ENCODE measurements at regions not wholly inside any gene's neighbourhood (a gene's known extent, or its start where the extent isn't known, plus 50 kb on each side); places are given as distances from the start of the nearest gene placed in this dataset.

DNA sequence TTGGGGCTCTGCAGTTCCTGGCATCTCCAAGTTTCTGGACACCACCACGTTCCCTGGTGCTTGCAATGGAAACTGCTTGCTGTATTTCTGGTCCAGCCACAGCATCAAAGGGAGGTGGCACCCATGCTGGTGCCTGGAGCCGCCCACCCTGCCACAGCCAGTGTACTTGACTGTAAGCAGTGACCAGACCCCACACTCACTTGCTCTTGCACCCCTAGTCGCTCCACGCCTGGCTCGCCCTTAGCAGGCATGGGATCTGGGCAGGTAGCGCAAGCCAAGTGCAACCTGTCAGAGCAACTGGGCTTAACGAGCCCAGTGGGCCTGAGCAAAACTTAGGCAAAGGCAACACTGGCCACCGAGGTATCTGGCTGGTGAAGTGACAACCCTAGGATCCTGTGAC is 648.2 kb upstream of the PCDH9 start:
- DNase-seq = no peak

DNA sequence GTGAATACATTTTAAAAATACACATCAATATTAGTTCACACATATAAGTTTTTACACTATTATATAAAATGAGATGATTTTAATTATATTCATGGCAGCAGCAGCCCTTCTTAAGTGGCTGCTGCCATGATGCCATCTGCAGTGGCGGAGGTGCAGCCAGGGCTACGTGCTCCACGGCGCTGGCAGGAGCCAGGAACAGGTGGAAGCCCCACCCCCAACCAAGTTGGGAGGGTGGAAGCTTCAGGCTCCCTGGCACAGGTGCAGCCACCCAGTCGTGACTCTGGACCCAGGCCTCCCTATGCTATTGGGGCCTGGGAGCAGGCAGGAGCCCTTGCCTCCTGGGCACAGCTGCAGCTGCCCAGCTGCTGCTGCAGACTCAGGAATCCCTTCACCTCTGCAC is 646.9 kb upstream of the PCDH9 start:
- no peak for DNase-seq

DNA sequence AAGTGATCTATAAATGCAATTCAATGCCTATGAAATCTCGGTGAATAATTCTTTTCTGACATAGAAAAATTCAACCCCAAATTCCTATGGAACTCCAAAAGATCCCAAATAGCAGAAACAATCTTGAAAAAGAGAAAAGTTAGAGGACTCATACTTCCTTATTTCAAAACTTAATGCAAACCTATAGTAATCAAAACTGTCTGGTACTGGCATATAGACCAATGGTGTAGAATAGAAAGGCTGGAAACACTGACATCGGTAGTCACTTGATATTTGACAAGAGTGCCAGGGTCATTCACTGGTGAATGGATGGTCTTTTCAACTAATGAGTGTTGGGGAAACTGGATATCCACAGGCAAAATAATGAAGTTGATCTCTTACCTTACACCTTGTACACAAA is 637.1 kb upstream of the PCDH9 start:
- no peak for DNase-seq

DNA sequence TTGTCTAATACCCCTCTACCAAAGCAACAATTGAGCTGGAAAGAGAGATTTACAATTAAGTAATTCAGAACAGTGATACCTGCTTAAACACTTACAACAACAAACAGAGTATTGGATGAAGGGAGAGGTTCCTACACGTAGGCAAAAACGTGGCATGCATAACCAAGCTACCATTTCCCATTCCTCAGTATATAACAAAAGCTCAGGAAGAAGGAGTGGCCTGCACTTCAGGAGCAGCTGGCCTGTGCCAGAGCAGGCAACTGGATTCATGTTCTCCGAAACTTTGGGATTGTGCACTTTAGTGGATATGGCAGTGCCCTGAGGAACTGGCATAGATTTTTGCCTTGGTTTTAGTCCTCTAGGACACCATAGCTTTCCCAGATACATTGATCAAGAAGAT is 630.2 kb upstream of the PCDH9 start:
- no peak for DNase-seq

DNA sequence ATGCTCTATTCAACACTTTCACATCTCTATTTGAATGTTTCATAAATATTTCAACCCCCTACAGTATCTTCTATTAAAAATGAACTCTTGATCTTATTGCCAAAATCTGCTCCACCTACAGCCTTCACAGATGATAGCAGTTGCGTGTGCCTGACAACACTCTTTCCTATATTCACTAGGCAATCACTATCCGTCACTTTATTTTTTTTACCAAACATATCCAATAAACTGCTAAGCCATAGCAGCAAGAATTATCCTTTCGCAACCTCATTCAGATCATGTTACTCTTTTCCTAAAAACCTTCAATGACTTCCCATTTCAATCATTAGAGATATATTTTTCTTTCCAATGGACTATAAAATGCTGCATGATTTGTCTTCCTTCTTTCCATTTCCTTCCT is 629.8 kb upstream of the PCDH9 start:
- no peak for DNase-seq

DNA sequence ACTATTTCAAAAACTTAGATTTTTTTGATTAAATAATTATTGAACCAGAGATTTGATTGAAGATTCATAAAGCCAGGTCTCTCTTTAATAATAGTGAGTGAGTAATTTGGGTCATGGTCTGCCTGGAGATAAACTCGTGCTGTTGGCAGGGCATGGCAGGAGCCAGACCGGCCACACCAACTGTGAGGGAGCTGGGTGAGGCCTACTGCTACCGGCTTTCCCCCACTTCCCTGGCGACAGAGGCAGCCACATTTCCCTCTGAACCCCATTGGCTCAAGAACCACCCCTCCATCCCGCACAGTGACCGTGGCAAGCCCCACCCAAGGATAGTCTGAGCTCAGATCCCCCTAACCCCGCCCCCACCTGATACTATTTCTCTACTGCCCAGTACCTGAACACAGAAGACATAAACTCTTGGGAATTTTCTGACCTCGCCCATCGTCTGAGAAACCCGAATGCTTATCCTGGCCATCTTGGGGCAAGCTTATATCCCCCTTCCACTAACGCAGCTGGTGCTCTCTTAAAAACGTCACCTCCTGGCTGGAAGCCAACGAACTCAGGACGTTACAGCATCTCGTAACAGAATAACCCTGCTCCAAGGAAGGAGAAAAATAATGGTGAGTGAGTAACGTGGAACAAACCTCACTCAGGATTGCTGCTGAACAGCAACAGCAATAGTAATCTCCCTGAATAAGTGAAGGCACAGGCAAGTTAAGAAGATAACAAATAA is 627.6 kb upstream of the PCDH9 start:
- DNase-seq = no peak

DNA sequence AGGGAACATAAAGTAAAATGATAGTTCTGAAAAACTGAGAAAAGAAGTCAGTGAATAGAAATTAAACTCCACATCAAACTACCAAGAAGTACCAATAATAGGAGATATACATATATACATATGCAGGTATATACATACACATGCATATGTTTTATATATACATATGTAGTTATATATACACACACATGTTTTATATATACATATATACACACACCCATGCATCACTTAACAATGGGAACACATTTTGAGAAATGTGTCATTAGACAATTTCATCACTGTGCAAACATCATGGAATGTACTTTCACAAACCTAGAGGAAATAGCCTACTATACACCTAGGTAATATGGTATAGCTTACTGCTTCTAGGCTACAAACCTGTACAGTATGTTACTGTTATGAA is 626.8 kb upstream of the PCDH9 start:
- DNase-seq = no peak

DNA sequence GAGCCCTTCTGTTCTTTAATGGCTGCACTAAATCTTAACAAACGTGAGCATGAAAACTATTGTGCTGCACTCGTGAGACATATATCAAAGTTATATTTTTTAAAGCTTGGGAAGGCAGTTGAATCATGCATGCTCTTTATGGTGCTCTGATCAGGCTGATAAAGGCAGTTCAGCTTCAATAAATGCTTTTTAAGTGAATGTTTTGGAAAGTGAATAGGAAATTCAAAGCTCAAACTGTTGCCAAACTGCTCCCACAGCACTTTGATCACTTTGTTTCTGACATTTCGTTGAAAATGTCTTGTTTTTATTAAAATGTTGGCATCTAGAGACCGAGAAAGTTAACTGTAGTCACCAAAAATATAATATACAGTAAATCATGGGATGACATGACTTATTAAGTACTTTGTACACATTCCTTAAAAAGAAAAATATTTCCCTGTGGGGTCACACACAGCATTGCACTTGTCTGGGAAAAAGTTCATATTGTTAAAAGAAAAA is 625.7 kb upstream of the PCDH9 start:
- DNase-seq = no peak

DNA sequence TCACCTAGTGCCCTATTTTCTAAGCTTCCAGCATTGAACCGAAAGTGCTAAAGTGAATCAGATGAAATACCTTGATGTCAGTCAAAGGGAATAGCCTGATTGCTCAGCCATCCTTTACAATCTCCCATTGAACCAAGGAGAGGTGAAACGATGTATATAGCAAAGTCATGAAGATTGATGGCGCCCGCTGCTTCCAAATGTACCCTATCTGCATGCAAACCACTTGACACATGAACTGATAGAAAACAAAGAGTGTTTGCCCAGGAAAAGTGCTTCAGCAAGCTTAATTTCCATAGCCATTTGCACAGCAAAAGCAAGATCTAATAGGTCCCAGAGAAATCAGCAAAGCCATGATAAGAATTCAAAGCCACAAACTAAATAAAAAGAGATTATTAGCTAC is 624.9 kb upstream of the PCDH9 start:
- DNase-seq = no peak

DNA sequence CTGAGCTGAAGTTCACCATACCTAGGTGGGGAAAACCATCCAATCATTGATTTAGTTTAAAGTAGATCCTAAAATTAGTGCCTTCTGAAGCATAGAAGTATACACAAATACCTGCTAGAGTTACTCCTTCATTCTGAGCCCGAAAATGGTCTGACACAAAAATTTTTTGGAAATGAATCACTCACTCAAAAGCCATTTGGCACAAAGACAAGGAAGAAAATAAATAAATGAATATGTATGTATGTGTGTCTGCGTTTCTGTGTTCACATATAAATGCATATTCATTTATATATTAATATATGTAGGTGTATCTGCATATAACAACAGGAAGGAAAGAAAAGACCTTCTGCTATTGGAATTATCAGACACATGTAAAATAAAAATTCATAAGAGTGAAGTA is 614.4 kb upstream of the PCDH9 start:
- DNase-seq = no peak

DNA sequence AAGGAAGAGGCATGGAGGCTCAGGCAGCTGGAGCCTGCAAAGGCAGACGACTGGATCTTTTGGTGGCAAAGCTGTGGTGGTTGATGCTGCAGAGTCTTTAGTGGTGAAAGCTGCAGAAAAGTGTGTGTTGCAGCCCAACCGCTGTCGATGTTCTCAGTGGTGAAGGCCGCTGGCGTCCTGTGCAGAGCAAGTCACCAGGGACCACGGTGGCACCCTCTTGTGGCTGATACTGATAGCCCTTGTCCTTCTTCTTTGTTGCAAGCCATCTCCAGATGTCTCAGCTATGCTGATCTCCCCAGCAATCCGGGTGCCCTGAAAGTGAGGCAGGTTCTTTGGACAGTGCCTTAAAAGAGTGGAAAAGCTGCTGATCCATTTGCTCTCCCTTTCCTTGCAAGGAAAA is 610.9 kb upstream of the PCDH9 start:
- DNase-seq = no peak

DNA sequence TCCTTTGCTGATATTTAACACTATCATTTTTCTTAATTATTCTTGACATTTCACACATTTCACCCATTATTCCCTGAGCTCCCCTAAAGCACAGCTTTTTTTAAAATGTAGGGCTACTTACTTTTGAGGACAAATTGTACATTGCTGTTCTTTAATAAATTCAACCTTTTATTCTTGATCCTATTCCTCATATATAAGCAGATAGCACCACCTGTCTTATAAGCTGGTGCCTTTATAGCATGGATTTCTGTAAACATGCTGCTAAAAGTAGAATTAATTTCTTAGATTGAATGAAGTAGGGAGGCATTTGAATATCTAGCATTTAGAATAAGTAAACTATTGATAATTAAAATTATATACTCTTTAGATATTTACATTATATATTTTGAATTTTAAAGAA is 603.4 kb upstream of the PCDH9 start:
- no peak for DNase-seq

DNA sequence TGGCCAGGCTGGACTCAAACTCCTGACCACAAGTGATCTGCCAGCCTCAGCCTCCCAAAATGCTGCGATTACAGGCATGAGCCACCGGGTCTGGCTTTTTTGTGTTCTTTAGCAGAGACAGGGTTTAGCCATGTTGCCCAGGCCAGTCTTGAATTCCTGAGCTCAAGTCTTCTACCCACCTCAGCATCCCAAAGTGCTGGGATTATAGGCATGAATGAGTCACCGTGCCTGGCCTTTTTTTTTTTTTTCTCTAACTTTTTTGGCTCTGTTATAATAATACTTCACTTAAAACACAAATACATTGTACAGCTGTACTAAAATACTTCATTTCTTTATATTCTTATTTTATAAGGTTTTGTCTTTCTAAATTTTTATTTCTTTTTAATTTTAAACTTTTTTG is 599.5 kb upstream of the PCDH9 start:
- no peak for DNase-seq

DNA sequence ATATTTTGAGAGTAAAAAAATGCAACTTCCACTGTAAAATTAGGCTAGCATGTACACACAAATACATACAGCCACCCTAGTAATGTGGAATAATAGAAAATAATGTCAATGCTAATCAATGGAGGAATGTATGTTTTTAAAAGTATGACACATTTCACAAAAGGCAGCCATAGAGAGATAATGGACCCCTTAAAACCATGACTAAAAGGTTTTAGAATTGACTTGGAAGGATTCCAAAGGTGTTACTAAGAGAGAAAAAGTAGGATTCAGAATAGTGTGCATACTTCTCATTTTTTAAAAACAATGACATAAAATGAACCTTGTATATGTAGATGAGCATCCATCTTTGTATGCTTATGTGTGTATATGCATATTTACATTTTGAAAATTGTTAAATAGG is 597.9 kb upstream of the PCDH9 start:
- no peak for DNase-seq

DNA sequence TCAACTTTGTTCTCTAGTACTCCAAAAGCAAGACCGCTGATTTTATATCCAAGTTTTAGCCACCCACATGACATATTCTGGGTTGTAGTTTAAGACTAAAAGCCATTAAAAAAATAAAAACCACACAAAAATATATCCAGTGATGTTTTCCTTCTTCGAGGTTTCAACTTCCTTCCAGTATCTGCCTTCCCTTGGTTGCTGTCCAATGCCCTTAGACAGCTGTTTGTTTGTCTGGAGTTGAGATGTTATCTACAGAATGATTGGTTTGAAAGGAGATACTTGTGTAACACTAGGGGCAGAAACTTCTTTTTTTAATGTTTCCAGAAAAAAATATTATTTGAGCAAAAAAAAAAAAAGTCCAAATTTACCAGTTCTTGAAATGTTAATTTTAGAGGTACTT is 591.5 kb upstream of the PCDH9 start:
- DNase-seq = no peak

DNA sequence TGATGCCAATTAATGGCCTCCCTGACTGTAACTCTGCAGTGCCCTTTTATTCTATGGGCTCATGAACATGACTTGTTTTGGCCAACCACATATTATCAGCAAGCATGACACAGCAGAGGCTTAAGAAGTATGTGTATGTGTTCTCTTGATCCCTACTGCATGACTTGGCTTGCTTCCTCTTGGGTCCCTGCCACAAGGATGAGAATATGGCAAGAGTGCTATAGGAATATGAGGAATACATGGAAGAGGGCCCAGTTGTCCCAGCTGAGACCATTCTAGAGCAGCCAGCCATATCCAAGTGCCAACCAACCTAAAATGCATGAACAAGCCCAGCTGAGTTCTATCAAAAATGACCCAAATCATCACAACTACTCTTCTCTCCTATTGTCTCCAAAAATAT is 576.7 kb upstream of the PCDH9 start:
- no peak for DNase-seq

DNA sequence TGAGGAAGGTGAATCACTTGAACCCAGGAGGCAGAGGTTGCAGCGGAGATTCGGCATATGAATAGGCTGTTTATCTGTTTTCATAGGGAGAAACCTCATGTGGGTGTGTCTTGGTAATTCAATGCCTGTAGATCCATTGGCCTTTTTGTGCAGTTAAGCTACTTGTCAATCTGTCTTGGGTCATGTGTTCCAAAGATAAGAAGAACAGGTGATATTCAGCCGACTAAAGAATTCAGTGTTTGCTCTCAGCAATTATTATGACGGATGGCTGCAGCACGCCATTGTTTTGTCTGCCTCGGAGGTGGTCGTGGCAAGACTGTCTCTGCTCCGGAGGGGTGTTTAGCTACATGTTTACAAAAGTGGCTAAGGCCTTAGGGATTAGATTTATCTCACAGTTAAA is 573.0 kb upstream of the PCDH9 start:
- DNase-seq = no peak

DNA sequence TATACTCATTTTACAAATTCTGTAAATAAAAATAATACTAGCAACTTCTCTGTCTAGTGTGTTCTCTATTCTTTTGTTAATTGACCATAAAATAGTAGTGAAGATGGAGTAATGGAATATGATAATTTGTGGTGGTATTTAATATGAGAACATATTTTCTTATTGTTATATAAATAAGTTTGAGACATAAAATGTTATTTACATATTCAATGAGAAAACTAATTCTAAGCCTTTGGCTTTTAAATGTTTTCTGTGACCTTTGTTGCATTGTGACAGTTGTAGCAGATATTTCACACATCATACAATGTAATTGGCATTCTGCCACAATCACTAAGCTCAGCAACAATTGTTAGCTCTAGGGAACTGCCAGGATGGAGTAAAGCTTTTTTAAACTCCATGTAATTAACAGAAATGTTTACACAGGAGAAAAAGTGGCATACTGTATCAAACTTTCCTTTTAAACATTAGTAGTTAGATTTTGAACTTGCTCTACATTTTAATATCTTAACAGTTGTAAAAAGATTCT is 562.1 kb upstream of the PCDH9 start:
- no peak for DNase-seq

DNA sequence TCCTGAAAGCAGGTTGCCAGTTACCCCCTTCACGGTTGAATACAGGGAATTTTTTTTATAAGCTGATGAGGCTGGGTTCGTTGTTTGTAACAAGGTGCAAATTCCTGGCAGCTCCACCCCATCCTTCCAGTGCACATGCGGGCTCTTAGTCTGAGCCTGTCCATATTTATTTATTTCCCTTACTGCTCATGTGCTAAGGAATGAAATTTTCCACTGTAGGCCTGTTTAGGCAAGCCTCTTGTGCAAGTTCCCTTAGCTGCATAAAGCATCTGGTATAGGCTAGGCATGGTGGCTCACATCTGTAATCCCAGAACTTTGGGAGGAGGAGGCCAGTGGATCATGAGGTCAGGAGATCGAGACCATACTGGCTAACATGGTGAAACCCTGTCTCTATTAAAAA is 560.9 kb upstream of the PCDH9 start:
- DNase-seq = no peak

DNA sequence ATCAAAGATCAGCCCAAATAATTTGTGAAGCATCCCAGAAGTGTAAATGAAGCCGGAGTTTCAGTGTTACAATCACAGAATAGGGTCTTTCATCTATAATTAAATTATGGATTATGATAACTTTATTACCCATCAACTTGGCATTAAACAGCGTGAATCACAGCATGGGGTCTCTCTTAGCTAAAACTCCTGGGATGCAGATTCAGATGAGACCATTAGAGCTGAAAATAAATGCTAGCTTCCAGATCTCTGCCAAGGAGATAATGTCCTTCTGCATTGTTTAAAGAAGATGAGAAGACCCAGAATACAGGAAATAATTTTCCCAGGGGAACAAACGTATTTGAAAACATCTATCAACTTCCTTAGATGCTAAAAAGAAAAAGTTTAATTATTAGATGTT is 546.0 kb upstream of the PCDH9 start:
- no peak for DNase-seq

DNA sequence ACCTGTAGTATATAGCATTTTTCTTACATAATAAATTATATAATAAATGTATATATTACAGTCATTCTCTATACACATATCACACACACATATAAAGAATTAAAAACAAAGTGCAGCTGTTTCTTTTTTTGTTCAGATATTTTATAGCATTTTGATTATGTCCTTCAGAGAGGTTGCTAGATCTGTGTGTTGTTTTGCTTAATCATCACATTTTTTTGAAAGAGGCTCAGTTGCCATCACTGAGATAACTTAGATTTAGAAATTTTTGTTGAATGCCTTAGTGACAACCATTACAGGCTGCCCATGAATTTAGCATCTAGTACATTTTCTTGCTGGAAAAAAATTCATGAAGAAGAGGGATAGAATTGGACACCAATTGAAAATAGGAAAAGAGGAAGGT is 545.2 kb upstream of the PCDH9 start:
- no peak for DNase-seq

DNA sequence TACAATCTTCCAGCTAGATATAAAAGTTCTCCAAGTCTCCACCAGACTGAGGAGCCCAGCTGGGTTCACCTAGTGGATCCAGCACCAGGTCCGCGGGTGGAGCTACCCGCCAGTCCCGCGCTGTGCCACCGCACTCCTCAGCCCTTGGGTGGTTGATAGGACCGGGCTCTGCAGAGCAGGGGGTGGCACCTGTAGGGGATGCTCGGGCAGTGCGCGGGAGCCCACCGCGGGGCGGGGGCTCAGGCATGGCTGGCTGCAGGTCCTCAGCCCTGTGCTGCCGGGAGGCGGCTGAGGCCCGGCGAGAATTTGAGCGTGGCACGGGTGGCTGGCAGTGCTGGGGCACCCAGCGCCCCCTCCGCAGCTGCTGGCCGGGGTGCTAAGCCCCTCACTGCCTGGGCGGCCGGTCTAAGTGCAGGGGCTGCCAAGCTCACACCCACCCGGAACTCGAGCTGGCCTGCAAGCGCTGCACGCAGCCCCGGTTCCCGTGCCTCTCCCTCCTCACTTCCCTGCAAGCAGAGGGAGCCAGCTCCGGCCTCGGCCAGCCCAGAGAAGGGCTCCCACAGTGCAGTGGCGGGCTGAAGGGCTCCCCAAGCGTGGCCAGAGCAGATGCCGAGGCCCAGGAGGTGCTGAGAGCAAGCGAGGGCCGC is 542.8 kb upstream of the PCDH9 start:
- DNase-seq = no peak

DNA sequence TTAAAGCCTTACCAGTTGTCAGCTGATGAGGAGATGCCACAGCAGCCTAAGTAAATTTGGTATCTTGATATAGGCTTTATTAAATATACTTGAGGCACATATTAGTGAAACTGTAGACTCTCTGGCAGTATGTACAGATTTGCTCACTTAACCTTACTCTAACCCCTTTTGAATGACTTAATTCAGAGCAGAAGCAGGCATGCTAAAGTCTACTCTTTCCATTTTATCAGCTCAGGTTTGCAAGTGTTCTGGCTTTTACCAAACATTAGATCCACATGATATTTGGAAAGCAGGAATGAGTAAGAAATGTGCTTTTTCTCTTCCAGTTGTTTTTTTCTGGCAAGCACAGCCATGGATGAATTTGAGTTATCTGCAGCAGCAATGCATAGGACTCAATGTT is 541.0 kb upstream of the PCDH9 start:
- no peak for DNase-seq

DNA sequence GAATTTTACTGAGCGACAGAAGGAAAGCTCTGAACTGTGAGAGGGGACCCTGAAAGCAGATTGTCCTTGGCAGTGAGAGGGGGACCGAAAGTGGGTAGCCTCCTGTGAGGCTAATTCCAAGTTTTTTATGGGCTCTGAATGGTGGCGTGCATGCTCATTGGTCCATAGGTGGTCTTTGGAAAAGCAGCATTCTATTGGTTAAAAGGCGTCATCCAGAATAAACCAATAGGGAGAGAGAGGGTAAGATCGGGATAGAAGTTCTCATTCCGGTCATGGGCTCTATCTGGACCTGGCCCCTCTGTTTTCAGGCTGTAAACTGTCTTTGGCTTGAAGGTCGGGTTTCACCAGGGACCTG is 539.8 kb upstream of the PCDH9 start:
- DNase-seq = no peak
